Keratinocyte (primary cell): ENCODE measurements at regions not wholly inside any gene's neighbourhood (a gene's known extent, or its start where the extent isn't known, plus 50 kb on each side); places are given as distances from the start of the nearest gene placed in this dataset.

Experiments used
- DNase-seq: peaks from one replicate; pipeline ENCODE4 v3.0.0-alpha.2; 2011; ENCODE audit warnings: low read depth, missing footprints, low spot score
- FAIRE-seq: peaks from 2 replicates; lab custom pipeline; 2011; peaks lifted over from hg19 to GRCh38; lab: Jason Lieb, UNC
- H2AFZ ChIP-seq: 2 replicates; pipeline ENCODE4 v1.6.0; 2012; ENCODE audit warnings: low read length, control low read depth, inconsistent platforms; ENCODE audit not compliant: control insufficient read depth
- H3K27ac ChIP-seq: 2 replicates; pipeline ENCODE4 v1.5.1; 2011; ENCODE audit warnings: low read length; ENCODE audit not compliant: control insufficient read depth, insufficient read depth
- H3K27me3 ChIP-seq: 3 replicates; pipeline ENCODE4 v1.6.0; 2011; ENCODE audit warnings: low read length; ENCODE audit not compliant: control insufficient read depth, insufficient read depth; ENCODE audit errors: extremely low read depth
- H3K36me3 ChIP-seq, 2 experiments: 2 replicates in 1 of 2; 3 replicates in 1 of 2; pipeline ENCODE4 v1.5.1; 2011; ENCODE audit warnings: low read length in 2 of 2, mild to moderate bottlenecking in 1 of 2; ENCODE audit not compliant: control insufficient read depth in 2 of 2, insufficient read depth in 2 of 2; ENCODE audit errors: extremely low read depth in 1 of 2
- H3K4me1 ChIP-seq: 3 replicates; pipeline ENCODE4 v1.5.1; 2011; ENCODE audit warnings: low read length; ENCODE audit not compliant: control insufficient read depth, insufficient read depth; ENCODE audit errors: extremely low read depth
- H3K4me2 ChIP-seq: 3 replicates; pipeline ENCODE4 v1.6.0; 2011; ENCODE audit warnings: low read depth, low read length; ENCODE audit not compliant: control insufficient read depth, insufficient read depth; ENCODE audit errors: extremely low read depth
- H3K4me3 ChIP-seq, 3 experiments: fragments of 200-600 bp in 1 of 3; sonication (generic) in 1 of 3; 2 replicates in 2 of 3; 3 replicates in 1 of 3; pipeline ENCODE4 v1.5.1; 2011 to 2016; ENCODE audit warnings: low read length in 3 of 3, mild to moderate bottlenecking in 3 of 3, control low read depth in 2 of 3, inconsistent platforms in 1 of 3, low read depth in 1 of 3, mixed read lengths in 1 of 3, mixed run types in 1 of 3, moderate library complexity in 1 of 3; ENCODE audit not compliant: control insufficient read depth in 2 of 3, insufficient read depth in 2 of 3; ENCODE audit errors: extremely low read depth in 1 of 3
- H3K79me2 ChIP-seq: 2 replicates; pipeline ENCODE4 v1.6.0; 2012; ENCODE audit warnings: low read length; ENCODE audit not compliant: control insufficient read depth, insufficient read depth
- H3K9ac ChIP-seq: 3 replicates; pipeline ENCODE4 v1.6.0; 2011; ENCODE audit warnings: low read length; ENCODE audit not compliant: control insufficient read depth, insufficient read depth; ENCODE audit errors: extremely low read depth
- H3K9me1 ChIP-seq: 3 replicates; pipeline ENCODE4 v1.6.0; 2011; ENCODE audit warnings: low read length; ENCODE audit not compliant: control insufficient read depth, insufficient read depth; ENCODE audit errors: extremely low read depth
- H3K9me3 ChIP-seq: 2 replicates; pipeline ENCODE4 v1.5.1; 2012; ENCODE audit warnings: low read depth, low read length; ENCODE audit not compliant: control insufficient read depth
- H4K20me1 ChIP-seq: 3 replicates; pipeline ENCODE4 v1.6.0; 2011; ENCODE audit warnings: low read length; ENCODE audit not compliant: control insufficient read depth, insufficient read depth; ENCODE audit errors: extremely low read depth
- CTCF ChIP-seq, 3 experiments: IDR thresholded peaks in 1 of 3; conservative IDR thresholded peaks in 1 of 3; optimal IDR thresholded peaks in 1 of 3; 2 replicates in 2 of 3; 3 replicates in 1 of 3; pipeline versions ENCODE3 to v1.5.1; 2011; ENCODE audit warnings: low read length in 3 of 3, mild to moderate bottlenecking in 3 of 3, moderate library complexity in 2 of 3, control low read depth in 1 of 3, inconsistent platforms in 1 of 3; ENCODE audit not compliant: insufficient read depth in 2 of 3; ENCODE audit errors: extremely low read depth in 1 of 3
- EZH2 ChIP-seq: IDR thresholded peaks from one replicate; pipeline ENCODE4 v1.6.1; 2012; ENCODE audit warnings: inconsistent platforms, mild to moderate bottlenecking, low read length, moderate library complexity
- dilution Hi-C: fragments of 300-500 bp; cut with MboI; formaldehyde crosslinking; loops from one replicate; pipeline ENCODE4 v1.7.0; 2020; ENCODE audit warnings: low sequenced_read_pairs; ENCODE audit not compliant: extremely low pct_ligation_motif_present

DNA sequence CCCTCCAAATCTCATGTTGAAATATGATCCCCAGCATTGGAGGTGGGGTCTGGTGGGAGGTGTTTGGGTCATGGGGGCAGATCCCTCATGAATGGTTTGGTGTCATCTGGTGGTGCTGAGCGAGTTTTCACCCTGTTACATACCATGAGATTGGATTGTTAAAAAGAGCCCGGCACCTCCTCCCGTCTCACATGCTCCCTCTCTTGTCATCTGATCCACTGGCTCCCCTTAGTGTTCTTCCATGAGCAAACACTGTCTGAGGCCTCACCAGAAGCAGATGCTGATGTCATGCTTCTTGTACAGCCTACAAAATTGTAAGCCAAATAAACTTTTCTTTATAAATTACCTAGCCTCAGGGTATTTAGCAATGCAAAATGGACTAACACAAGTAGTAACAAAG is 405.0 kb upstream of the SLC39A10 start:
- H3K4me1 ChIP-seq, result no peaks in the 10 kb centered on the region
- H3K27ac ChIP-seq, result no peak overlapping the region
- no peaks in the 10 kb centered on the region for H3K27me3 ChIP-seq
- no peak overlapping the region for H3K4me3 ChIP-seq
- no peak overlapping the region for H2AFZ ChIP-seq
- H3K9ac ChIP-seq, result no peak overlapping the region
- H3K9me1 ChIP-seq, result no peaks in the 10 kb centered on the region
- FAIRE-seq, result no peak
- no peaks in the 10 kb centered on the region for H3K79me2 ChIP-seq
- dilution Hi-C loops, result no loop called here
- DNase-seq, result no peak
- no peaks in the 10 kb centered on the region for H3K9me3 ChIP-seq
- H3K4me2 ChIP-seq, result no peak overlapping the region
- H3K36me3 ChIP-seq, result no peaks in the 10 kb centered on the region
- no peak for TF ChIP-seq CTCF (optimal IDR thresholded peaks at IDR 0.05 in 1 of 3, IDR thresholded peaks at IDR 0.05 in 1 of 3, conservative IDR thresholded peaks at IDR 0.05 in 1 of 3; ENCODE audit: extremely low read depth in 1 of 3, insufficient read depth in 2 of 3, low read length in 3 of 3)
- no peak for TF ChIP-seq EZH2
- no peaks in the 10 kb centered on the region for H4K20me1 ChIP-seq

DNA sequence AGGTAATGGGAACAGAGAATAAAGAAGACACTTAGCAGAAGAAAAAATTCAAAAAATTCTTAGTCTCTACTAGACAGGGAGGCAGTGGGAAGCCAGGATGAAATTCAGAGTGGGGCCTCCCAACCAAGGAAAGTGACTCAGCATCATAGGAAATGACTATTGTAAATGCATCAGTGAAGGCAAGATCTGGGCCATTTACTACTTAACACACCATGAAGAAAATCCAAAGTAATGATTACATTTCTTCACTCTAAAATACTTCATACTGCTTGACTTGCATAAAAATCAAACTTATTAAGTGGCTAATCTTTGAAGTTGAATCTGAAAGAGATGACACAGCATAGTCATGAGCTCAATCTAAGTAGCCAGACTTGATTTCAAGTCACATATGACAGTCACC is 405.8 kb upstream of the SLC39A10 start:
- H3K4me2 ChIP-seq, result no peak overlapping the region
- no peaks in the 10 kb centered on the region for H3K4me1 ChIP-seq
- dilution Hi-C loops, result no loop called here
- H3K27me3 ChIP-seq, result no peaks in the 10 kb centered on the region
- no peak overlapping the region for H3K9ac ChIP-seq
- no peak for DNase-seq
- no peak for TF ChIP-seq EZH2
- TF ChIP-seq CTCF (optimal IDR thresholded peaks at IDR 0.05 in 1 of 3, IDR thresholded peaks at IDR 0.05 in 1 of 3, conservative IDR thresholded peaks at IDR 0.05 in 1 of 3; ENCODE audit: extremely low read depth in 1 of 3, insufficient read depth in 2 of 3, low read length in 3 of 3), result no peak
- no peaks in the 10 kb centered on the region for H3K9me3 ChIP-seq
- no peaks in the 10 kb centered on the region for H4K20me1 ChIP-seq
- no peak overlapping the region for H2AFZ ChIP-seq
- no peak overlapping the region for H3K4me3 ChIP-seq
- FAIRE-seq, result no peak
- H3K79me2 ChIP-seq, result no peaks in the 10 kb centered on the region
- no peaks in the 10 kb centered on the region for H3K36me3 ChIP-seq
- no peak overlapping the region for H3K27ac ChIP-seq
- no peaks in the 10 kb centered on the region for H3K9me1 ChIP-seq
